ENCODE measurements at regions not wholly inside any gene's neighbourhood (a gene's known extent, or its start where the extent isn't known, plus 50 kb on each side); places are given as distances from the start of the nearest gene placed in this dataset.
"Not testable (repeated sequence)": the region's sequence is repeated elsewhere in the genome, so short reads cannot be mapped to it uniquely, and the experiment has no call there.

- no peaks in the 10 kb centered on the region for H3K9me3 ChIP-seq (ENCODE audit: insufficient read depth, low read depth, low read length)
- no peak overlapping the region for H2AFZ ChIP-seq (ENCODE audit: low read length)
- no peaks in the 10 kb centered on the region for H4K20me1 ChIP-seq (ENCODE audit: insufficient read depth, low read length, poor library complexity, severe bottlenecking)
- no peaks in the 10 kb centered on the region for H3K27me3 ChIP-seq (ENCODE audit: insufficient read depth, low read length, poor library complexity, severe bottlenecking)
- no peaks in the 10 kb centered on the region for H3K79me2 ChIP-seq (ENCODE audit: insufficient read depth, low read length)
- H3K4me2 ChIP-seq (ENCODE audit: low read depth, low read length, poor library complexity, severe bottlenecking) = no peak overlapping the region
- no peaks in the 10 kb centered on the region for H3K4me1 ChIP-seq (ENCODE audit: insufficient read depth, low read length, poor library complexity, severe bottlenecking)
- H3K9ac ChIP-seq (ENCODE audit: low read depth, low read length, poor library complexity, severe bottlenecking) = no peak overlapping the region
- no peaks in the 10 kb centered on the region for H3K36me3 ChIP-seq (ENCODE audit: insufficient read depth, low read length)
- no peaks in the 10 kb centered on the region for H3F3A ChIP-seq (ENCODE audit: low read depth)
- no peaks in the 10 kb centered on the region for H3K9me2 ChIP-seq (replicated peaks; ENCODE audit: low read depth, low read length)
- H3K4me3 ChIP-seq (ENCODE audit: low read length, poor library complexity, severe bottlenecking) = no peak overlapping the region
- TF ChIP-seq CTCF (conservative IDR thresholded peaks at IDR 0.05; ENCODE audit: low read length) (no peak), EZH2phosphoT487 (IDR thresholded peaks at IDR 0.05; ENCODE audit: borderline replicate concordance) (no peak)
Measured at GRCh38 chr14:37673439-37673838, 78.0 kb downstream of the TTC6 start.

- Histone ChIP-seq H3K9me3 (ENCODE audit: insufficient read depth, low read depth, low read length) (no peaks in the 10 kb centered on the region), H3K4me1 (ENCODE audit: insufficient read depth, low read length, poor library complexity, severe bottlenecking) (no peaks in the 10 kb centered on the region), H3K79me2 (ENCODE audit: insufficient read depth, low read length) (no peaks in the 10 kb centered on the region), H4K20me1 (ENCODE audit: insufficient read depth, low read length, poor library complexity, severe bottlenecking) (no peaks in the 10 kb centered on the region), H3K9me2 (replicated peaks; ENCODE audit: low read depth, low read length) (no peaks in the 10 kb centered on the region), H2AFZ (ENCODE audit: low read length) (no peak overlapping the region), H3K4me2 (ENCODE audit: low read depth, low read length, poor library complexity, severe bottlenecking) (no peak overlapping the region), H3F3A (ENCODE audit: low read depth) (no peaks in the 10 kb centered on the region), H3K9ac (ENCODE audit: low read depth, low read length, poor library complexity, severe bottlenecking) (no peak overlapping the region), H3K27me3 (ENCODE audit: insufficient read depth, low read length, poor library complexity, severe bottlenecking) (no peaks in the 10 kb centered on the region), H3K4me3 (ENCODE audit: low read length, poor library complexity, severe bottlenecking) (no peak overlapping the region), H3K36me3 (ENCODE audit: insufficient read depth, low read length) (no peaks in the 10 kb centered on the region)
- TF ChIP-seq CTCF (conservative IDR thresholded peaks at IDR 0.05; ENCODE audit: low read length) = no peak
- no peak for TF ChIP-seq EZH2phosphoT487 (IDR thresholded peaks at IDR 0.05; ENCODE audit: borderline replicate concordance)
Measured at GRCh38 chr14:37678916-37679315, 83.5 kb downstream of the TTC6 start.

GRCh38 chr14:37681486-37681885 is 86.1 kb downstream of the TTC6 start:
- Histone ChIP-seq H3K36me3 (ENCODE audit: insufficient read depth, low read length) (no peaks in the 10 kb centered on the region), H3F3A (ENCODE audit: low read depth) (no peaks in the 10 kb centered on the region), H3K4me1 (ENCODE audit: insufficient read depth, low read length, poor library complexity, severe bottlenecking) (no peaks in the 10 kb centered on the region), H3K9me2 (replicated peaks; ENCODE audit: low read depth, low read length) (no peaks in the 10 kb centered on the region), H3K9me3 (ENCODE audit: insufficient read depth, low read depth, low read length) (0 out of 2 replicates have a peak, but pooled peaks cover 6% of the 10 kb centered on the region), H3K4me3 (ENCODE audit: low read length, poor library complexity, severe bottlenecking) (no peak overlapping the region), H4K20me1 (ENCODE audit: insufficient read depth, low read length, poor library complexity, severe bottlenecking) (no peaks in the 10 kb centered on the region), H3K79me2 (ENCODE audit: insufficient read depth, low read length) (no peaks in the 10 kb centered on the region), H3K4me2 (ENCODE audit: low read depth, low read length, poor library complexity, severe bottlenecking) (no peak overlapping the region), H3K9ac (ENCODE audit: low read depth, low read length, poor library complexity, severe bottlenecking) (no peak overlapping the region), H3K27me3 (ENCODE audit: insufficient read depth, low read length, poor library complexity, severe bottlenecking) (no peaks in the 10 kb centered on the region), H2AFZ (ENCODE audit: low read length) (no peak overlapping the region)
- TF ChIP-seq EZH2phosphoT487 (IDR thresholded peaks at IDR 0.05; ENCODE audit: borderline replicate concordance) (no peak), CTCF (conservative IDR thresholded peaks at IDR 0.05; ENCODE audit: low read length) (no peak)

- H2AFZ ChIP-seq (ENCODE audit: low read length); H3K9me2 ChIP-seq (replicated peaks; ENCODE audit: low read depth, low read length); H3K27me3 ChIP-seq (ENCODE audit: insufficient read depth, low read length, poor library complexity, severe bottlenecking); H3K9me3 ChIP-seq (ENCODE audit: insufficient read depth, low read depth, low read length); H3K4me2 ChIP-seq (ENCODE audit: low read depth, low read length, poor library complexity, severe bottlenecking); H4K20me1 ChIP-seq (ENCODE audit: insufficient read depth, low read length, poor library complexity, severe bottlenecking); H3K79me2 ChIP-seq (ENCODE audit: insufficient read depth, low read length); H3F3A ChIP-seq (ENCODE audit: low read depth); H3K4me3 ChIP-seq (ENCODE audit: low read length, poor library complexity, severe bottlenecking); H3K4me1 ChIP-seq (ENCODE audit: insufficient read depth, low read length, poor library complexity, severe bottlenecking); H3K36me3 ChIP-seq (ENCODE audit: insufficient read depth, low read length); H3K9ac ChIP-seq (ENCODE audit: low read depth, low read length, poor library complexity, severe bottlenecking): not testable (repeated sequence)
Measured at GRCh38 chr14:37692680-37693079, 97.3 kb downstream of the TTC6 start.

GRCh38 chr14:37693420-37693819 is 98.0 kb downstream of the TTC6 start:
- H3K27me3 ChIP-seq (ENCODE audit: insufficient read depth, low read length, poor library complexity, severe bottlenecking); H3K4me1 ChIP-seq (ENCODE audit: insufficient read depth, low read length, poor library complexity, severe bottlenecking); H2AFZ ChIP-seq (ENCODE audit: low read length); H3K36me3 ChIP-seq (ENCODE audit: insufficient read depth, low read length); H4K20me1 ChIP-seq (ENCODE audit: insufficient read depth, low read length, poor library complexity, severe bottlenecking); H3K9me2 ChIP-seq (replicated peaks; ENCODE audit: low read depth, low read length); H3K79me2 ChIP-seq (ENCODE audit: insufficient read depth, low read length); H3K4me3 ChIP-seq (ENCODE audit: low read length, poor library complexity, severe bottlenecking); H3K9ac ChIP-seq (ENCODE audit: low read depth, low read length, poor library complexity, severe bottlenecking); H3K9me3 ChIP-seq (ENCODE audit: insufficient read depth, low read depth, low read length); H3F3A ChIP-seq (ENCODE audit: low read depth); H3K4me2 ChIP-seq (ENCODE audit: low read depth, low read length, poor library complexity, severe bottlenecking): not testable (repeated sequence)

All from Loucy (cell line).